ENCODE measurements at regions not wholly inside any gene's neighbourhood (a gene's known extent, or its start where the extent isn't known, plus 50 kb on each side); places are given as distances from the start of the nearest gene placed in this dataset.

DNA sequence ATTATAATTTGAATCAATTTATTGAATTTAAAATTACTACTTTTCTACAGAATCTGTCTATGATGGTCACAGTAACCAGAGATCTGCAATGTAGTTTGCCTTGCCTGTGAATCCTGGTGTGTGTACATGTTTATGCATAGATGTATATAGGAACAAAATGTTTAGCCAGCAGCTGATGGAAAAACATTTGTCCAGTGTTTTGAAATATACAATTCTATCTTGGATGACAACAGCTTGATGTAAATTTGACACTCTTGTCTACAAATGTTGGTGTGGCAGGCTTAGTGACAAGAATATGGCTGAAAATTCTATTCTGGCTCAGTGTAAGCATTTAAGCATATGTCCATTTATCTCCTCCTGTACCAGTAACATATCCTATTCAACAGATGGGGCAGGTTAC, 229.4 kb downstream of the RCHY1 start:
- no TSS peak for BruUV-seq (replicated peaks)

More for the DNA sequence above, 229.4 kb downstream of the RCHY1 start:
- TF ChIP-seq HDAC6 (IDR thresholded peaks at IDR 0.05; ENCODE audit: low read depth, low read length) (no peak), ZNF395 (CRISPR knock-in tag; IDR thresholded peaks at IDR 0.05) (no peak), GABPB2 (CRISPR knock-in tag; conservative IDR thresholded peaks at IDR 0.05) (no peak), GATAD2A (IDR thresholded peaks at IDR 0.05) (no peak), PTRF (tag; IDR thresholded peaks at IDR 0.05) (no peak), HNRNPL (IDR thresholded peaks at IDR 0.05; ENCODE audit: low read depth, low read length) (no peak), GTF2F1 (IDR thresholded peaks at IDR 0.05; ENCODE audit: low read depth, low read length) (no peak), ZNF184 (CRISPR knock-in tag; IDR thresholded peaks at IDR 0.05) (no peak), CC2D1A (IDR thresholded peaks at IDR 0.05) (no peak), KLF16 (IDR thresholded peaks at IDR 0.05) (no peak), FOXP1 (CRISPR knock-in tag; IDR thresholded peaks at IDR 0.05) (no peak)
- no peak overlapping the region for H2AFZ ChIP-seq (ENCODE audit: low read depth, low read length)
- no peak for FAIRE-seq
- ATAC-seq = no peak
- no peak overlapping the region for H3K4me2 ChIP-seq (ENCODE audit: insufficient read depth, low read length)
- H3K9ac ChIP-seq (ENCODE audit: insufficient read depth in 1 of 2, low read depth in 2 of 2, low read length in 2 of 2) = no peak overlapping the region
- no peaks in the 10 kb centered on the region for H3K79me2 ChIP-seq (ENCODE audit: control insufficient read depth, insufficient read depth, low read length)
- intact Hi-C loops (cut with micrococcal nuclease) (no loop called here), in situ Hi-C loops (cut with MboI) (no loop called here)
- no peaks in the 10 kb centered on the region for H3K9me3 ChIP-seq (replicated peaks; ENCODE audit: control insufficient read depth, insufficient read depth, low read depth, low read length)
- H4K20me1 ChIP-seq (replicated peaks; ENCODE audit: control insufficient read depth, insufficient read depth, low read length) = no peaks in the 10 kb centered on the region
- H3K9me1 ChIP-seq (ENCODE audit: control insufficient read depth, insufficient read depth, low read length) = no peaks in the 10 kb centered on the region
- no peak overlapping the region for H3K4me3 ChIP-seq
- H3K36me3 ChIP-seq (ENCODE audit: control insufficient read depth, insufficient read depth, low read length) = no peaks in the 10 kb centered on the region
- H3K4me1 ChIP-seq (replicated peaks in 1 of 2; ENCODE audit: control insufficient read depth in 2 of 2, insufficient read depth in 2 of 2, low read length in 2 of 2) = no peaks in the 10 kb centered on the region
- H3K27me3 ChIP-seq (ENCODE audit: control insufficient read depth in 2 of 2, insufficient read depth in 2 of 2, low read length in 2 of 2) = peaks cover 0 to under 1% of the 10 kb centered on the region in 2 experiments; a peak in 1 of 5 replicates
- H3K27ac ChIP-seq (ENCODE audit: extremely low read depth, low read depth, low read length) = no peak overlapping the region
- DNase-seq (ENCODE audit: extremely low read depth in 1 of 4, low spot score in 3 of 4) = no peak
- ChIA-PET POLR2A (no interaction called here), CTCF (ENCODE audit: low intra/inter-chr PET ratio) (no interaction called here)
